Vagina (tissue), 2 donors: ENCODE measurements at regions not wholly inside any gene's neighbourhood (a gene's known extent, or its start where the extent isn't known, plus 50 kb on each side); places are given as distances from the start of the nearest gene placed in this dataset.
A peak's percentile ranks its signal among the peaks of the same experiment; 100 is the strongest.

Source experiments
- DNase-seq, 2 donors: peaks; one replicate each; pipeline ENCODE4 v3.0.0-alpha.2; 2017; ENCODE audit errors: extremely low spot score in 2 of 2
- H3K27ac ChIP-seq: fragments of 200-600 bp; sonication (generic); one replicate; pipeline ENCODE4 v1.5.1; 2019
- H3K27me3 ChIP-seq: fragments of 200-600 bp; sonication (generic); one replicate; pipeline ENCODE4 v1.5.1; 2019
- H3K36me3 ChIP-seq, 2 donors: fragments of 200-600 bp; sonication (generic); one replicate each; pipeline ENCODE4 v1.5.1; 2017 to 2019
- H3K4me1 ChIP-seq: fragments of 200-600 bp; sonication (generic); one replicate; pipeline ENCODE4 v1.5.1; 2019
- H3K4me3 ChIP-seq, 2 donors: fragments of 200-600 bp; sonication (generic); 1 replicate in 1 of 2; 2 replicates in 1 of 2; pipeline ENCODE4 v1.5.1; 2016 to 2019
- H3K9me3 ChIP-seq: fragments of 200-600 bp; sonication (generic); one replicate; pipeline ENCODE4 v1.5.1; 2019
- CTCF ChIP-seq, 3 experiments: fragments of 450-650 bp in 2 of 3; fragments of 200-600 bp in 1 of 3; sonication (generic) in 1 of 3; IDR thresholded peaks; one replicate each; pipeline ENCODE4 v1.5.1; 2017 to 2019; ENCODE audit warnings: antibody characterized with exemption in 3 of 3, mild to moderate bottlenecking in 2 of 3, moderate library complexity in 2 of 3
- POLR2A ChIP-seq, 2 donors: fragments of 450-650 bp; IDR thresholded peaks; one replicate each; pipeline ENCODE4 v1.6.1; 2017; ENCODE audit warnings: antibody characterized with exemption in 2 of 2, mild to moderate bottlenecking in 2 of 2, moderate library complexity in 2 of 2
- POLR2AphosphoS5 ChIP-seq, 2 donors: sonication (generic); formaldehyde crosslinking; IDR thresholded peaks; one replicate each; pipeline ENCODE4 v1.9.0; 2017; ENCODE audit warnings: antibody characterized with exemption in 2 of 2, mild to moderate bottlenecking in 2 of 2, low read depth in 1 of 2; ENCODE audit not compliant: insufficient read depth in 1 of 2
- intact Hi-C: fragments of 100-400 bp; cut with DNase I; formaldehyde crosslinking; loops from one replicate; pipeline ENCODE4 v1.15.1; 2023

- intact Hi-C loops, result no loop called here
- H3K4me1 ChIP-seq, result no peaks in the 10 kb centered on the region
- DNase-seq, result no peak
- no peaks in the 10 kb centered on the region for H3K9me3 ChIP-seq
- H3K27ac ChIP-seq, result no peak overlapping the region
- H3K27me3 ChIP-seq, result no peaks in the 10 kb centered on the region
- no peaks in the 10 kb centered on the region for H3K36me3 ChIP-seq
- H3K4me3 ChIP-seq, result no peak overlapping the region
- no peak for TF ChIP-seq POLR2AphosphoS5 (IDR thresholded peaks at IDR 0.05; ENCODE audit: insufficient read depth in 1 of 2, low read depth in 1 of 2)
- TF ChIP-seq POLR2A (IDR thresholded peaks at IDR 0.05), result no peak
- TF ChIP-seq CTCF (IDR thresholded peaks at IDR 0.05), result no peak
Measured at GRCh38 chr2:176832086-176832485, 380.5 kb upstream of the HNRNPA3 start.

GRCh38 chr2:176833671-176834070 is 378.9 kb upstream of the HNRNPA3 start:
- Histone ChIP-seq H3K27ac (no peak overlapping the region), H3K4me1 (no peaks in the 10 kb centered on the region), H3K27me3 (no peaks in the 10 kb centered on the region), H3K9me3 (no peaks in the 10 kb centered on the region), H3K4me3 (no peak overlapping the region), H3K36me3 (no peaks in the 10 kb centered on the region)
- intact Hi-C loops, result no loop called here
- no peak for DNase-seq
- TF ChIP-seq CTCF (IDR thresholded peaks at IDR 0.05) (no peak), POLR2A (IDR thresholded peaks at IDR 0.05) (no peak)

GRCh38 chr2:176834226-176834625 is 378.4 kb upstream of the HNRNPA3 start:
- Histone ChIP-seq H3K9me3 (no peaks in the 10 kb centered on the region), H3K27me3 (no peaks in the 10 kb centered on the region), H3K27ac (no peak overlapping the region), H3K4me1 (no peaks in the 10 kb centered on the region), H3K36me3 (no peaks in the 10 kb centered on the region), H3K4me3 (no peak overlapping the region)
- no peak for DNase-seq
- TF ChIP-seq POLR2A (IDR thresholded peaks at IDR 0.05) (no peak), POLR2AphosphoS5 (IDR thresholded peaks at IDR 0.05; ENCODE audit: insufficient read depth in 1 of 2, low read depth in 1 of 2) (no peak), CTCF (IDR thresholded peaks at IDR 0.05) (no peak)
- intact Hi-C loops, result no loop called here

GRCh38 chr2:176843208-176843607 is 369.4 kb upstream of the HNRNPA3 start:
- no peaks in the 10 kb centered on the region for H3K36me3 ChIP-seq
- TF ChIP-seq POLR2AphosphoS5 (IDR thresholded peaks at IDR 0.05; ENCODE audit: insufficient read depth in 1 of 2, low read depth in 1 of 2) (no peak), CTCF (IDR thresholded peaks at IDR 0.05) (no peak), POLR2A (IDR thresholded peaks at IDR 0.05) (no peak)
- H3K4me3 ChIP-seq, result no peak overlapping the region
- no peaks in the 10 kb centered on the region for H3K27me3 ChIP-seq
- no peak overlapping the region for H3K27ac ChIP-seq
- intact Hi-C loops, result no loop called here
- no peaks in the 10 kb centered on the region for H3K9me3 ChIP-seq
- H3K4me1 ChIP-seq, result peaks cover 8% of the 10 kb centered on the region
- DNase-seq, result no peak

- H3K9me3 ChIP-seq, result no peaks in the 10 kb centered on the region
- H3K27ac ChIP-seq, result peak overlapping the region; percentile 5
- no peaks in the 10 kb centered on the region for H3K36me3 ChIP-seq
- DNase-seq, result no peak
- H3K27me3 ChIP-seq, result no peaks in the 10 kb centered on the region
- H3K4me3 ChIP-seq, result no peak overlapping the region
- TF ChIP-seq CTCF (IDR thresholded peaks at IDR 0.05), result no peak
- TF ChIP-seq POLR2AphosphoS5 (IDR thresholded peaks at IDR 0.05; ENCODE audit: insufficient read depth in 1 of 2, low read depth in 1 of 2), result no peak
- no peak for TF ChIP-seq POLR2A (IDR thresholded peaks at IDR 0.05)
- intact Hi-C loops, result no loop called here
- peaks cover 8% of the 10 kb centered on the region for H3K4me1 ChIP-seq
Measured at GRCh38 chr2:176844461-176844860, 368.1 kb upstream of the HNRNPA3 start.
